K562 (cell line): ENCODE measurements at regions not wholly inside any gene's neighbourhood (a gene's known extent, or its start where the extent isn't known, plus 50 kb on each side); places are given as distances from the start of the nearest gene placed in this dataset.
A peak's percentile ranks its signal among the peaks of the same experiment; 100 is the strongest.

Experiments used
- ATAC-seq: fragments of 200-7000 bp; cut with Tn5 transposase; 3 replicates; pipeline ENCODE4 v1.9.1; 2020; ENCODE audit warnings: moderate library complexity
- BruUV-seq: library from RNA; stranded (reverse); fragments of 400-500 nt; replicated peaks from 2 replicates; lab custom pipeline; 2021; lab: Mats Ljungman, UMichigan
- CTCF ChIA-PET: fragments of 300-600 bp; formaldehyde crosslinking; extraction: SDS; loops from one replicate; lab custom pipeline; 2021; ENCODE audit warnings: low intra/inter-chr PET ratio; lab: Yijun Ruan, JAX
- POLR2A ChIA-PET: fragments of 300-600, 350-650 bp; sonication (Branson Sonifier 250); formaldehyde crosslinking; extraction: SDS; loops from one replicate; lab custom pipeline; 2021; ENCODE audit warnings: antibody characterized with exemption, inconsistent platforms; lab: Yijun Ruan, JAX
- DNase-seq, 4 experiments: peaks; one replicate each; pipeline versions ENCODE4 v3.0.0 to v3.0.0-alpha.2; 2011 to 2018; ENCODE audit warnings: low spot score in 3 of 4, mixed read lengths in 3 of 4; ENCODE audit errors: extremely low read depth in 1 of 4
- FAIRE-seq: peaks from 2 replicates; lab custom pipeline; 2011; peaks lifted over from hg19 to GRCh38; lab: Jason Lieb, UNC
- H2AFZ ChIP-seq: 2 replicates; pipeline ENCODE4 v1.6.0; 2011; ENCODE audit warnings: low read depth, low read length, control low read depth, inconsistent platforms
- H3K27ac ChIP-seq: fragments of 200-600 bp; 3 replicates; pipeline ENCODE4 v1.8.0; 2011; ENCODE audit warnings: low read depth, mild to moderate bottlenecking, control low read depth, inconsistent platforms, low read length, moderate library complexity, mixed read lengths; ENCODE audit errors: extremely low read depth
- H3K27me3 ChIP-seq, 2 experiments: fragments of 300-600 bp in 1 of 2; 2 replicates in 1 of 2; 3 replicates in 1 of 2; pipeline versions ENCODE4 v1.6.0 to v1.8.0; 2011; ENCODE audit warnings: inconsistent platforms in 2 of 2, low read length in 2 of 2, mild to moderate bottlenecking in 1 of 2, mixed read lengths in 1 of 2, moderate library complexity in 1 of 2; ENCODE audit not compliant: control insufficient read depth in 2 of 2, insufficient read depth in 2 of 2
- H3K36me3 ChIP-seq: fragments of 300-600 bp; 3 replicates; pipeline ENCODE4 v1.8.0; 2011; ENCODE audit warnings: mild to moderate bottlenecking, low read length, inconsistent platforms; ENCODE audit not compliant: control insufficient read depth, insufficient read depth
- H3K4me1 ChIP-seq, 2 experiments: fragments of 200-600 bp in 1 of 2; replicated peaks in 1 of 2; 2 replicates in 1 of 2; 3 replicates in 1 of 2; pipeline versions ENCODE4 v1.5.1 to v1.8.0; 2011; ENCODE audit warnings: inconsistent platforms in 2 of 2, low read length in 2 of 2, mild to moderate bottlenecking in 1 of 2, mixed read lengths in 1 of 2, moderate library complexity in 1 of 2; ENCODE audit not compliant: control insufficient read depth in 2 of 2, insufficient read depth in 2 of 2
- H3K4me2 ChIP-seq: 2 replicates; pipeline ENCODE4 v1.6.1; 2011; ENCODE audit warnings: low read length, control low read depth, inconsistent platforms, mixed read lengths; ENCODE audit not compliant: insufficient read depth
- H3K4me3 ChIP-seq: fragments of 200-600 bp; sonication (generic), shearing (Covaris generic); 2 replicates; pipeline ENCODE4 v1.5.1; 2016; ENCODE audit warnings: control low read depth, inconsistent platforms
- H3K79me2 ChIP-seq: fragments of 200-600 bp; 3 replicates; pipeline ENCODE4 v1.8.0; 2011; ENCODE audit warnings: low read length, inconsistent platforms; ENCODE audit not compliant: control insufficient read depth, insufficient read depth
- H3K9ac ChIP-seq, 2 experiments: 2 replicates each; pipeline versions ENCODE4 v1.6.0 to v1.6.1; 2011; ENCODE audit warnings: low read depth in 2 of 2, low read length in 2 of 2, control low read depth in 1 of 2, inconsistent platforms in 1 of 2, mild to moderate bottlenecking in 1 of 2, mixed read lengths in 1 of 2; ENCODE audit not compliant: insufficient read depth in 1 of 2
- H3K9me1 ChIP-seq: one replicate; pipeline ENCODE4 v1.6.0; 2011; ENCODE audit warnings: inconsistent platforms, mild to moderate bottlenecking, low read length, moderate library complexity; ENCODE audit not compliant: control insufficient read depth, insufficient read depth
- H3K9me3 ChIP-seq: replicated peaks from 2 replicates; pipeline ENCODE4 v1.5.1; 2011; ENCODE audit warnings: low read depth, low read length, inconsistent platforms; ENCODE audit not compliant: control insufficient read depth, insufficient read depth
- H4K20me1 ChIP-seq: replicated peaks from 2 replicates; pipeline ENCODE4 v1.6.1; 2011; ENCODE audit warnings: low read length, inconsistent platforms, mixed read lengths; ENCODE audit not compliant: control insufficient read depth, insufficient read depth
- BCOR ChIP-seq: fragments of 450-650 bp; IDR thresholded peaks from 2 replicates; pipeline ENCODE4 v1.6.1; 2016
- CBFB ChIP-seq: sonication (generic); formaldehyde crosslinking; IDR thresholded peaks from 2 replicates; pipeline ENCODE4 v1.4.0; 2020; ENCODE audit warnings: mild to moderate bottlenecking, missing genetic modification reagents
- ESRRA ChIP-seq: fragments of 450-650 bp; IDR thresholded peaks from 2 replicates; pipeline ENCODE4 v1.6.1; 2014; ENCODE audit warnings: low read depth, mild to moderate bottlenecking, moderate library complexity, borderline replicate concordance
- GATA2 ChIP-seq: sonication (generic); formaldehyde crosslinking; IDR thresholded peaks from 2 replicates; pipeline ENCODE4 v1.4.0; 2020; ENCODE audit warnings: mild to moderate bottlenecking, missing genetic modification reagents
- KDM2B ChIP-seq: fragments of 250-450 bp; sonication (Bioruptor Pico); IDR thresholded peaks from 2 replicates; pipeline ENCODE4 v1.8.0; 2021; ENCODE audit warnings: mild to moderate bottlenecking, moderate library complexity
- KDM5B ChIP-seq: fragments of 200-600 bp; sonication (generic); IDR thresholded peaks from 2 replicates; pipeline ENCODE4 v1.6.1; 2012; ENCODE audit warnings: low read depth, mild to moderate bottlenecking, moderate library complexity, low read length, control low read depth, inconsistent platforms; ENCODE audit not compliant: insufficient replicate concordance
- NFE2 ChIP-seq: IDR thresholded peaks from 2 replicates; pipeline ENCODE4 v1.6.1; 2014; ENCODE audit warnings: antibody characterized with exemption, low read depth
- RBM25 ChIP-seq: fragments of 200-400 bp; formaldehyde crosslinking; IDR thresholded peaks from 2 replicates; pipeline ENCODE4 v1.6.1; 2018; ENCODE audit warnings: low read length, low read depth, moderate library complexity; ENCODE audit not compliant: severe bottlenecking
- ZNF408 ChIP-seq: fragments of 250-450 bp; sonication (Bioruptor Pico); IDR thresholded peaks from 2 replicates; pipeline ENCODE4 v1.4.0; 2020; ENCODE audit warnings: low read depth, mild to moderate bottlenecking, moderate library complexity
- ZNF436 ChIP-seq: fragments of 250-450, 450-650 bp; sonication (Bioruptor Pico); formaldehyde crosslinking; IDR thresholded peaks from 2 replicates; pipeline ENCODE4 v1.7.0; 2020; ENCODE audit warnings: mild to moderate bottlenecking
- WGBS: fragments of 100-300 bp; shearing (Covaris generic); methylation state at CpG from one replicate; pipeline ENCODE4 v1.1.6; 2016; ENCODE audit warnings: low coverage, mixed read lengths; ENCODE audit not compliant: insufficient coverage; ENCODE audit errors: missing lambda C conversion rate; 5-methylcytosine and 5-hydroxymethylcytosine counted together
- in situ Hi-C: fragments of 300-500 bp; cut with MboI; formaldehyde crosslinking; loops from 4 replicates; pipeline ENCODE4 v1.15.0; 2018; ENCODE audit warnings: inconsistent platforms, mixed read lengths
- intact Hi-C: fragments of 100-400 bp; cut with micrococcal nuclease; formaldehyde crosslinking; loops from 2 replicates; pipeline ENCODE4 v1.14.2; 2022
- TF ChIP-seq, protein P1 (sequence below), 3 experiments: IDR thresholded peaks in 2 of 3; conservative IDR thresholded peaks in 1 of 3; 2 replicates each; pipeline ENCODE4 v1.5.1; 2011 to 2012; ENCODE audit warnings: low read length in 3 of 3, mild to moderate bottlenecking in 3 of 3, control low read depth in 2 of 3, improper control_type of control experiment in 1 of 3, inconsistent platforms in 1 of 3, low read depth in 1 of 3, mixed read lengths in 1 of 3, moderate library complexity in 1 of 3; ENCODE audit not compliant: insufficient read depth in 2 of 3
- TF ChIP-seq, protein P2 (sequence below): fragments of 450-650 bp; formaldehyde crosslinking; IDR thresholded peaks from 2 replicates; pipeline ENCODE4 v1.4.0; 2022; ENCODE audit warnings: mild to moderate bottlenecking, moderate library complexity
- TF ChIP-seq, protein P3 (sequence below), 2 experiments: IDR thresholded peaks; 2 replicates each; pipeline ENCODE4 v1.6.1; 2012; ENCODE audit warnings: improper control_type of control experiment in 2 of 2, low read depth in 2 of 2, low read length in 2 of 2, borderline replicate concordance in 1 of 2
- TF ChIP-seq, protein P4 (sequence below): sonication (generic); formaldehyde crosslinking; IDR thresholded peaks from 2 replicates; pipeline ENCODE4 v1.8.1; 2023; ENCODE audit warnings: mild to moderate bottlenecking, missing genetic modification reagents

DNA sequence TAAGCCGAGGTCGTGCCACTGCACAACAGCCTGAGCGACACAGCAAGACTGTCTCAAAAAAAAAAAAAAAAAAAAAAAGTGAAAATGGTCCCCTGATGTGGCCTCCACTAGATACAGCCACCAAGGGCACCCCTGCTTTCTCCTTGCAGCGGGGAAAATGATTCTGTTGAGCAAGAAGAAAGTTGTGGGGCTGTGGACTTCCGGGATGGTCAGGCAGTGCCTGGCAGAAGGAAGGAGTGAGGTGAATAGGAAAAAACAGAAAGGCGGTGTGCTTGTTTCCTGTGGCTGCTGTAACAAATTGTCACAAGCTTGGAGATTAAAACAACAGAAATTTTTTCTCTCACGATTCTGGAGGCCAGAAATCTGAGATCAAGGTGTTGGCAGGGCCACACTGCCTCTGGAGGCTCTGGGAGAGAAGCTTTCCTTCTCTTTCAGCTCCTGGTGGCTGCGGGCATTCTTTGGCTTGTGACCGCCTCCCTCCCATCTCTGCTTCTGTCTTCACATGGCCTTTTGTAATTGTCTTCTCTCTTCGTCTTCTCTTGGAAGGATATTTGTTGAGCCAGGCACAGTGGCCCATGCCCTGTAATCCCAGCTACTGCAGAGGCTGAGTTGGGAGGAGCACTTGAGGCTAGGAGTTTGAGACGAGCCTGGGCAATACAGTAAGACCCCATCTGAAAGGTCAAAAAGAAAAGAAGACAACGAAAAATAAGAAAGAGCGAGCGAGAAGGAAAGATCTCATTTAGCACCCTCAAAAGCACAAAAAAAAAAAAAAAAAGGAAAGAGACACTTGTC, 116.6 kb upstream of the MED13L start:
- intact Hi-C loops (no loop called here), in situ Hi-C loops (no loop called here)
- DNase-seq (no peak), ATAC-seq (no peak; the same call in 2 of the 3 replicates), FAIRE-seq (no peak)
- ChIA-PET CTCF (no interaction called here), POLR2A (interaction anchor here (0.6 to 1.5 kb wide), 3 partner anchors 12 to 349 kb away, joined by 3 read pairs; no protein-coding TSS in a partner anchor)
- H4K20me1 ChIP-seq: no peaks in the 10 kb centered on the region
- H3K9me1 ChIP-seq: no peaks in the 10 kb centered on the region
- no TSS peak for BruUV-seq
- peak overlapping the region; percentile 63 for H2AFZ ChIP-seq
- H3K4me2 ChIP-seq: no peak overlapping the region
- no peaks in the 10 kb centered on the region; a peak in 2 of 5 replicates for H3K4me1 ChIP-seq
- 73% methylated on average over 11 of the region's 14 CpGs for WGBS
- H3K4me3 ChIP-seq: no peak overlapping the region
- H3K27ac ChIP-seq: no peak overlapping the region
- H3K36me3 ChIP-seq: no peaks in the 10 kb centered on the region
- H3K79me2 ChIP-seq: no peaks in the 10 kb centered on the region
- no peaks in the 10 kb centered on the region for H3K27me3 ChIP-seq
- H3K9ac ChIP-seq: no peak overlapping the region
- H3K9me3 ChIP-seq: no peaks in the 10 kb centered on the region; the same call in 1 of the 2 replicates
- TF ChIP-seq, protein P1, sequence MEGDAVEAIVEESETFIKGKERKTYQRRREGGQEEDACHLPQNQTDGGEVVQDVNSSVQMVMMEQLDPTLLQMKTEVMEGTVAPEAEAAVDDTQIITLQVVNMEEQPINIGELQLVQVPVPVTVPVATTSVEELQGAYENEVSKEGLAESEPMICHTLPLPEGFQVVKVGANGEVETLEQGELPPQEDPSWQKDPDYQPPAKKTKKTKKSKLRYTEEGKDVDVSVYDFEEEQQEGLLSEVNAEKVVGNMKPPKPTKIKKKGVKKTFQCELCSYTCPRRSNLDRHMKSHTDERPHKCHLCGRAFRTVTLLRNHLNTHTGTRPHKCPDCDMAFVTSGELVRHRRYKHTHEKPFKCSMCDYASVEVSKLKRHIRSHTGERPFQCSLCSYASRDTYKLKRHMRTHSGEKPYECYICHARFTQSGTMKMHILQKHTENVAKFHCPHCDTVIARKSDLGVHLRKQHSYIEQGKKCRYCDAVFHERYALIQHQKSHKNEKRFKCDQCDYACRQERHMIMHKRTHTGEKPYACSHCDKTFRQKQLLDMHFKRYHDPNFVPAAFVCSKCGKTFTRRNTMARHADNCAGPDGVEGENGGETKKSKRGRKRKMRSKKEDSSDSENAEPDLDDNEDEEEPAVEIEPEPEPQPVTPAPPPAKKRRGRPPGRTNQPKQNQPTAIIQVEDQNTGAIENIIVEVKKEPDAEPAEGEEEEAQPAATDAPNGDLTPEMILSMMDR (IDR thresholded peaks at IDR 0.05 in 2 of 3, conservative IDR thresholded peaks at IDR 0.05 in 1 of 3; ENCODE audit: insufficient read depth in 2 of 3, low read depth in 1 of 3, low read length in 3 of 3): peak in 1 of 3 experiments; percentile 40; a peak in 2 of 6 replicates
- TF ChIP-seq, protein P2, sequence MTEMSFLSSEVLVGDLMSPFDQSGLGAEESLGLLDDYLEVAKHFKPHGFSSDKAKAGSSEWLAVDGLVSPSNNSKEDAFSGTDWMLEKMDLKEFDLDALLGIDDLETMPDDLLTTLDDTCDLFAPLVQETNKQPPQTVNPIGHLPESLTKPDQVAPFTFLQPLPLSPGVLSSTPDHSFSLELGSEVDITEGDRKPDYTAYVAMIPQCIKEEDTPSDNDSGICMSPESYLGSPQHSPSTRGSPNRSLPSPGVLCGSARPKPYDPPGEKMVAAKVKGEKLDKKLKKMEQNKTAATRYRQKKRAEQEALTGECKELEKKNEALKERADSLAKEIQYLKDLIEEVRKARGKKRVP: no peak
- TF ChIP-seq CBFB (CRISPR knock-in tag) (no peak), ZNF408 (CRISPR knock-in tag) (no peak), RBM25 (peak; percentile 70), KDM5B (no peak), ESRRA (0 out of 2 replicates have a peak, but pooled peaks have one; percentile 23), ZNF436 (no peak), BCOR (peak; percentile 63), KDM2B (CRISPR knock-in tag) (no peak), NFE2 (no peak), GATA2 (CRISPR knock-in tag) (no peak)
- TF ChIP-seq, protein P3, sequence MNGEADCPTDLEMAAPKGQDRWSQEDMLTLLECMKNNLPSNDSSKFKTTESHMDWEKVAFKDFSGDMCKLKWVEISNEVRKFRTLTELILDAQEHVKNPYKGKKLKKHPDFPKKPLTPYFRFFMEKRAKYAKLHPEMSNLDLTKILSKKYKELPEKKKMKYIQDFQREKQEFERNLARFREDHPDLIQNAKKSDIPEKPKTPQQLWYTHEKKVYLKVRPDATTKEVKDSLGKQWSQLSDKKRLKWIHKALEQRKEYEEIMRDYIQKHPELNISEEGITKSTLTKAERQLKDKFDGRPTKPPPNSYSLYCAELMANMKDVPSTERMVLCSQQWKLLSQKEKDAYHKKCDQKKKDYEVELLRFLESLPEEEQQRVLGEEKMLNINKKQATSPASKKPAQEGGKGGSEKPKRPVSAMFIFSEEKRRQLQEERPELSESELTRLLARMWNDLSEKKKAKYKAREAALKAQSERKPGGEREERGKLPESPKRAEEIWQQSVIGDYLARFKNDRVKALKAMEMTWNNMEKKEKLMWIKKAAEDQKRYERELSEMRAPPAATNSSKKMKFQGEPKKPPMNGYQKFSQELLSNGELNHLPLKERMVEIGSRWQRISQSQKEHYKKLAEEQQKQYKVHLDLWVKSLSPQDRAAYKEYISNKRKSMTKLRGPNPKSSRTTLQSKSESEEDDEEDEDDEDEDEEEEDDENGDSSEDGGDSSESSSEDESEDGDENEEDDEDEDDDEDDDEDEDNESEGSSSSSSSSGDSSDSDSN (IDR thresholded peaks at IDR 0.05; ENCODE audit: borderline replicate concordance in 1 of 2, low read depth in 2 of 2, low read length in 2 of 2): no peak
- TF ChIP-seq, protein P4, sequence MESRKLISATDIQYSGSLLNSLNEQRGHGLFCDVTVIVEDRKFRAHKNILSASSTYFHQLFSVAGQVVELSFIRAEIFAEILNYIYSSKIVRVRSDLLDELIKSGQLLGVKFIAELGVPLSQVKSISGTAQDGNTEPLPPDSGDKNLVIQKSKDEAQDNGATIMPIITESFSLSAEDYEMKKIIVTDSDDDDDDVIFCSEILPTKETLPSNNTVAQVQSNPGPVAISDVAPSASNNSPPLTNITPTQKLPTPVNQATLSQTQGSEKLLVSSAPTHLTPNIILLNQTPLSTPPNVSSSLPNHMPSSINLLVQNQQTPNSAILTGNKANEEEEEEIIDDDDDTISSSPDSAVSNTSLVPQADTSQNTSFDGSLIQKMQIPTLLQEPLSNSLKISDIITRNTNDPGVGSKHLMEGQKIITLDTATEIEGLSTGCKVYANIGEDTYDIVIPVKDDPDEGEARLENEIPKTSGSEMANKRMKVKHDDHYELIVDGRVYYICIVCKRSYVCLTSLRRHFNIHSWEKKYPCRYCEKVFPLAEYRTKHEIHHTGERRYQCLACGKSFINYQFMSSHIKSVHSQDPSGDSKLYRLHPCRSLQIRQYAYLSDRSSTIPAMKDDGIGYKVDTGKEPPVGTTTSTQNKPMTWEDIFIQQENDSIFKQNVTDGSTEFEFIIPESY (CRISPR knock-in tag): peak; percentile 90
